ENCODE measurements at regions not wholly inside any gene's neighbourhood (a gene's known extent, or its start where the extent isn't known, plus 50 kb on each side); places are given as distances from the start of the nearest gene placed in this dataset.

DNA sequence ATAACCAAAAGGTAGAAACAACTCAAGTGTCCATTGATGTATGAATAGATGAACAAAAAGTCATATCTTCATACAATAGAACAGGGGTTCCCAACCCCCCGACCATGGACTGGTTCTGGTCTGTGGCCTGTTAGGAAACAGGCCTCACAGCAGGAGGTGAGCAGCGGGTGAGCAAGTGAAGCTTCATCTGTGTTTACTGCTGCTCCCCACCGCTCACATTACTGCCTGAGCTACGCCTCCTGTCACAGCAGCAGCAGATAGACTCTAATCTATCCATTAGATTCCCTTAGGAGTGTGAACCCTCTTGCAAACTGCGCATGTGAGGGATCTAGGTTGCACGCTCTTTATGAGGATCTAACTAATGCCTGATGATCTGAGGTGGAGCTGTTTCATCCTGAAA lies 478.0 kb downstream of the BRINP1 start:
- no peaks in the 10 kb centered on the region for H3K36me3 Mint-ChIP-seq (ENCODE audit: low read depth)
- H3K4me3 Mint-ChIP-seq: no peak overlapping the region
- peaks cover 12% of the 10 kb centered on the region for H3K4me1 Mint-ChIP-seq
- H3K27me3 Mint-ChIP-seq (ENCODE audit: low read depth): no peaks in the 10 kb centered on the region
- no peaks in the 10 kb centered on the region for H3K9me3 Mint-ChIP-seq
- no peak for DNase-seq (ENCODE audit: low read depth, low spot score)
- TF ChIP-seq CTCF (conservative IDR thresholded peaks at IDR 0.05): no peak
- H3K27ac Mint-ChIP-seq (ENCODE audit: unreplicated experiment): no peak overlapping the region

DNA sequence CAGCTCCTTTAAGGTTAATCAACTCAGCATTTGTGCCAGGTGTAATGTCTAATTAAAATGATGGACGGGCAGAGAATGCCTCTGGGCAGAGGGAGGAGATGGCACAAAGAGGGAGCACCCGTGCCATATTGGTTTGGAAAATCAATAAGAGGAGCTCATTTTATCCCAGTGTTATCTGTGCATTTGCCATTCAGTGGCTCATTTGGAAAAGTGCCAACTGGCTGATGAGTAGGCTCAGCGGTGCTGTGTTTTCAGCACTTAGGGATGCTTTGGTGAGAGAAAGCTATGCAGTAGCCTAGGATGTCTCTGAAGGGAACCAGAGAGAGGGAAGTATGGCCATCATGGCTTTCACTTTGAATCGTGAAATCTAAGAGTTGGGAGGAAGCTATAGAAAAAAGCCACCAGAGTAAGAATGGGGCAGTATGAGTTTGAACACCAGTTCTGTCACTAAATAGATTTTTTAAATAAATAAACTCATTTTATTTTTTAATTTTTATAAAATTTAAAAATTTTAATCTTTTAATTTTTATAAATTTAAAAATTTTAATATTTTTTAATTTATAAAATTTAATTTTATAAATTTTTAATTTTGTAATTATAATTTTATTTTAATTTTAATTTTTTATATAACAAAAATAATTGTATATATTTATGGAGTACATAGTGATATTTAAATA lies 472.8 kb downstream of the BRINP1 start:
- H3K27me3 Mint-ChIP-seq (ENCODE audit: low read depth): no peaks in the 10 kb centered on the region
- no peak overlapping the region for H3K27ac Mint-ChIP-seq (ENCODE audit: unreplicated experiment)
- H3K36me3 Mint-ChIP-seq (ENCODE audit: low read depth): no peaks in the 10 kb centered on the region
- no peak for DNase-seq (ENCODE audit: low read depth, low spot score)
- no peak overlapping the region for H3K4me3 Mint-ChIP-seq
- TF ChIP-seq CTCF (conservative IDR thresholded peaks at IDR 0.05): no peak
- peaks cover 3% of the 10 kb centered on the region for H3K9me3 Mint-ChIP-seq
- H3K4me1 Mint-ChIP-seq: peaks cover 12% of the 10 kb centered on the region

- H3K27me3 Mint-ChIP-seq (ENCODE audit: low read depth): no peaks in the 10 kb centered on the region
- H3K27ac Mint-ChIP-seq (ENCODE audit: unreplicated experiment): no peak overlapping the region
- peaks cover 2% of the 10 kb centered on the region for H3K36me3 Mint-ChIP-seq (ENCODE audit: low read depth)
- no peak overlapping the region for H3K4me3 Mint-ChIP-seq
- H3K9me3 Mint-ChIP-seq: peaks cover 9% of the 10 kb centered on the region
- no peak for DNase-seq (ENCODE audit: low read depth, low spot score)
- no peaks in the 10 kb centered on the region for H3K4me1 Mint-ChIP-seq
- TF ChIP-seq CTCF (conservative IDR thresholded peaks at IDR 0.05): no peak
Measured at GRCh38 chr9:118918180-118918579, 451.1 kb downstream of the BRINP1 start.

DNA sequence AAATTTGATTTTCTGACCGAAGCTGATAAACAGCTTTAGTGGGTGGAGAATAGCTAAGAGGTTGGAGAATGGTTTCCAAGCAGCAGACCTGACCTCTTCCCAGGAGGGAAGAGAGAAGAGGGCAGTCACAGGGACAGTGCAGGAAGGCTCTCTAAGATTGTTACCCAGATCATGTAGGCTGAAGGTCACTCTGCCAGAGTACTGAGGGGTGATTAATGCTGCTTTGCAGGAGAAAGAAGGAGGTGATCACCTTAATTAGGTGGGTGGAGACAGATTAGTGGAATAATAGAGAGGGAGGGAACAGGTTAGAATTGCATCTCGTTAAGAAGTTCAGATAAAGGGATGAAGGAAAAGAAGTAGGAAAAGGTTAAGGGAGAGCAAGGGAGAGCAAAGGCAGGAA lies 440.5 kb downstream of the BRINP1 start:
- Mint-ChIP-seq H3K4me3 (no peak overlapping the region), H3K27me3 (ENCODE audit: low read depth) (no peaks in the 10 kb centered on the region), H3K27ac (ENCODE audit: unreplicated experiment) (no peak overlapping the region), H3K4me1 (peaks cover 5% of the 10 kb centered on the region), H3K36me3 (ENCODE audit: low read depth) (no peaks in the 10 kb centered on the region), H3K9me3 (peaks cover 3% of the 10 kb centered on the region)
- no peak for TF ChIP-seq CTCF (conservative IDR thresholded peaks at IDR 0.05)
- DNase-seq (ENCODE audit: low read depth, low spot score): no peak

DNA sequence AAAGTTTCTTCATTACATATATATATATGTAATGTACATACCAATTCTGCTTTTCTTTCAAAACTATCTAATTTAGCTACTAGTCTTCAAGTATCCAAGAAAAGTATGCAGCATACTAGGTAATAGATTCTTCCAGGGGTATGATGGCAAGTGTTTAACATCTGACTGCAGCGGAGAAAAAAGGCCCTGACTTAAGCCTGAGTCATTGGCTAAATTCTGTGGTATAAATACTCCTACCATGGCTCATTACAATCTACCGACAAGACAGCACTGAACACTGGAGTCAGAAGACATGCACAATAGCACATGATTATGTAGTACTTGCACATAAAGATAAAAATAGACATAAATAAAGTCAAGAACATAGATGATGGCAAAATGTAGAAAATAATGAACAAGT lies 439.9 kb downstream of the BRINP1 start:
- H3K27me3 Mint-ChIP-seq (ENCODE audit: low read depth): no peaks in the 10 kb centered on the region

More for the DNA sequence above, 439.9 kb downstream of the BRINP1 start:
- TF ChIP-seq CTCF (conservative IDR thresholded peaks at IDR 0.05): no peak
- H3K4me3 Mint-ChIP-seq: no peak overlapping the region
- H3K36me3 Mint-ChIP-seq (ENCODE audit: low read depth): no peaks in the 10 kb centered on the region
- H3K4me1 Mint-ChIP-seq: peaks cover 5% of the 10 kb centered on the region
- DNase-seq (ENCODE audit: low read depth, low spot score): no peak
- peaks cover 3% of the 10 kb centered on the region for H3K9me3 Mint-ChIP-seq
- H3K27ac Mint-ChIP-seq (ENCODE audit: unreplicated experiment): no peak overlapping the region
